ENCODE measurements at regions not wholly inside any gene's neighbourhood (a gene's known extent, or its start where the extent isn't known, plus 50 kb on each side); places are given as distances from the start of the nearest gene placed in this dataset.

GRCh38 chr1:163922743-163923201 lies 601.0 kb downstream of the NUF2 start:
- H2BK120ac ChIP-seq (ENCODE audit: low read depth, low read length) = no peak overlapping the region
- no peak overlapping the region for H2AK5ac ChIP-seq (ENCODE audit: low read depth, low read length)
- intact Hi-C loops (cut with micrococcal nuclease) = no loop called here
- no peak overlapping the region for H4K5ac ChIP-seq (ENCODE audit: low read depth, low read length)
- H3K4me1 ChIP-seq (ENCODE audit: control insufficient read depth, insufficient read depth, low read length) = no peaks in the 10 kb centered on the region
- no peak overlapping the region for H3K4me3 ChIP-seq (ENCODE audit: insufficient read depth, low read depth, low read length)
- H3K4me2 ChIP-seq (ENCODE audit: low read depth, low read length) = no peak overlapping the region
- H4K20me1 ChIP-seq (ENCODE audit: insufficient read depth, low read length) = no peaks in the 10 kb centered on the region
- no peak overlapping the region for H2BK5ac ChIP-seq (ENCODE audit: low read depth, low read length, poor library complexity, severe bottlenecking)
- H3K27ac ChIP-seq (ENCODE audit: insufficient read depth, low read length) = no peak overlapping the region
- no peaks in the 10 kb centered on the region for H3K27me3 ChIP-seq (ENCODE audit: control insufficient read depth, insufficient read depth, low read length)
- H2AFZ ChIP-seq (replicated peaks; ENCODE audit: low read length, poor library complexity) = no peak overlapping the region
- H3K23ac ChIP-seq (ENCODE audit: low read depth, low read length) = no peak overlapping the region
- H3K9me1 ChIP-seq (ENCODE audit: insufficient read depth, low read length) = no peaks in the 10 kb centered on the region
- no peak overlapping the region for H3K9ac ChIP-seq (ENCODE audit: low read depth, low read length)
- CTCF ChIA-PET = no interaction called here
- ATAC-seq (ENCODE audit: low read depth) = no peak
- H3K56ac ChIP-seq (ENCODE audit: extremely low read depth, insufficient read depth, low read length) = no peak overlapping the region
- no peaks in the 10 kb centered on the region for H3K79me1 ChIP-seq (ENCODE audit: low read depth in 1 of 2, low read length in 2 of 2)
- H2AK9ac ChIP-seq (replicated peaks; ENCODE audit: low read depth, low read length, poor library complexity) = no peak overlapping the region
- DNase-seq = no peak
- no peak overlapping the region for H4K91ac ChIP-seq (ENCODE audit: insufficient read depth, low read depth, low read length)
- H3K4ac ChIP-seq (ENCODE audit: low read depth, low read length) = no peak overlapping the region
- no peaks in the 10 kb centered on the region for H3K9me3 ChIP-seq (ENCODE audit: control insufficient read depth, insufficient read depth, low read length)
- POLR2A ChIA-PET (ENCODE audit: unreplicated experiment) = no interaction called here
- TF ChIP-seq NFE2L2 (IDR thresholded peaks at IDR 0.05; ENCODE audit: low read depth, low read length) = no peak
- TF ChIP-seq MAZ (IDR thresholded peaks at IDR 0.05; ENCODE audit: borderline replicate concordance, low read depth, low read length) = no peak
- no peak for TF ChIP-seq MXI1 (IDR thresholded peaks at IDR 0.05; ENCODE audit: borderline replicate concordance, low read depth, low read length)
- no peak for TF ChIP-seq CEBPB (IDR thresholded peaks at IDR 0.05; ENCODE audit: low read depth, low read length)
- TF ChIP-seq USF2 (IDR thresholded peaks at IDR 0.05; ENCODE audit: low read depth, low read length) = no peak
- TF ChIP-seq CHD1 (IDR thresholded peaks at IDR 0.05; ENCODE audit: low read depth, low read length) = no peak
- no peak for TF ChIP-seq BHLHE40 (IDR thresholded peaks at IDR 0.05; ENCODE audit: low read depth, low read length)
- TF ChIP-seq SMC3 (IDR thresholded peaks at IDR 0.05; ENCODE audit: low read depth, low read length) = no peak
- no peak for TF ChIP-seq FOS (IDR thresholded peaks at IDR 0.05; ENCODE audit: low read depth, low read length)
- TF ChIP-seq POLR2A (IDR thresholded peaks at IDR 0.05; ENCODE audit: low read depth, low read length) = no peak
- TF ChIP-seq RCOR1 (IDR thresholded peaks at IDR 0.05; ENCODE audit: insufficient replicate concordance, low read length) = no peak
- TF ChIP-seq ELK1 (IDR thresholded peaks at IDR 0.05; ENCODE audit: borderline replicate concordance, low read depth, low read length) = no peak
- no peak for TF ChIP-seq RFX5 (IDR thresholded peaks at IDR 0.05; ENCODE audit: low read depth, low read length)
- no peak for TF ChIP-seq MAFK (IDR thresholded peaks at IDR 0.05; ENCODE audit: low read depth, low read length)
- no peak for TF ChIP-seq CTCF (conservative IDR thresholded peaks at IDR 0.05; ENCODE audit: low read depth, low read length)
- no peak for TF ChIP-seq RAD21 (IDR thresholded peaks at IDR 0.05; ENCODE audit: low read length)
- no peaks in the 10 kb centered on the region for H3K36me3 ChIP-seq (ENCODE audit: control insufficient read depth, insufficient read depth, low read length)
- no peak overlapping the region for H3K18ac ChIP-seq (ENCODE audit: low read depth, low read length)
- in situ Hi-C loops (cut with MboI; ENCODE audit: low sequenced_read_pairs) = no loop called here
- H4K8ac ChIP-seq (ENCODE audit: low read depth in 2 of 2, low read length in 2 of 2) = no peak overlapping the region
- no peak overlapping the region for H2BK15ac ChIP-seq (ENCODE audit: low read depth, low read length)
- H2BK20ac ChIP-seq (ENCODE audit: low read depth, low read length) = no peak overlapping the region
- dilution Hi-C loops (cut with HindIII; ENCODE audit: low sequenced_read_pairs, unreplicated experiment) = no loop called here
- no TSS peak for BruUV-seq (replicated peaks)
- no peak overlapping the region for H3K14ac ChIP-seq (replicated peaks; ENCODE audit: low read depth, low read length)

All from IMR-90 (cell line).